K562 (cell line): ENCODE measurements at regions not wholly inside any gene's neighbourhood (a gene's known extent, or its start where the extent isn't known, plus 50 kb on each side); places are given as distances from the start of the nearest gene placed in this dataset.
A peak's percentile ranks its signal among the peaks of the same experiment; 100 is the strongest.

ENCODE experiments used
- BCLAF1 ChIP-seq, 2 experiments: fragments of 450-650 bp in 1 of 2; IDR thresholded peaks; 2 replicates each; pipeline ENCODE4 v1.6.1; 2011 to 2017; ENCODE audit warnings: low read depth in 2 of 2, antibody characterized with exemption in 1 of 2, borderline replicate concordance in 1 of 2, low read length in 1 of 2, mild to moderate bottlenecking in 1 of 2, mixed read lengths in 1 of 2; ENCODE audit not compliant: control insufficient read depth in 1 of 2
- DDX20 ChIP-seq: fragments of 450-650 bp; IDR thresholded peaks from 2 replicates; pipeline ENCODE4 v1.6.1; 2016; ENCODE audit warnings: missing genetic modification characterization, low read depth, mild to moderate bottlenecking, missing compliant biosample characterization, moderate library complexity
- HINFP ChIP-seq: fragments of 450-650 bp; conservative IDR thresholded peaks from 2 replicates; pipeline ENCODE4 v1.6.1; 2016; ENCODE audit warnings: missing genetic modification characterization, low read depth, mild to moderate bottlenecking, control low read depth, missing compliant biosample characterization
- PHF8 ChIP-seq: fragments of 200-600 bp; sonication (generic); IDR thresholded peaks from 2 replicates; pipeline ENCODE4 v1.6.1; 2012; ENCODE audit warnings: mixed run types, mild to moderate bottlenecking, inconsistent platforms, low read length, moderate library complexity, borderline replicate concordance
- PHTF2 ChIP-seq: fragments of 250-450 bp; sonication (Bioruptor Pico); IDR thresholded peaks from 2 replicates; pipeline ENCODE4 v1.5.0; 2021; ENCODE audit warnings: mild to moderate bottlenecking
- PTTG1 ChIP-seq: fragments of 450-650 bp; IDR thresholded peaks from 2 replicates; pipeline ENCODE4 v1.6.1; 2016; ENCODE audit warnings: low read depth, mild to moderate bottlenecking, missing genetic modification characterization, missing compliant biosample characterization
- RREB1 ChIP-seq: fragments of 250-450 bp; sonication (Bioruptor Pico); IDR thresholded peaks from 2 replicates; pipeline ENCODE4 v1.4.0; 2020
- SMAD3 ChIP-seq: fragments of 450-650 bp; formaldehyde crosslinking; conservative IDR thresholded peaks from 2 replicates; pipeline ENCODE4 v1.4.0; 2020; ENCODE audit warnings: mild to moderate bottlenecking
- ZBTB12 ChIP-seq: fragments of 250-450 bp; sonication (Bioruptor Pico); IDR thresholded peaks from 2 replicates; pipeline ENCODE4 v1.4.0; 2020
- ZBTB34 ChIP-seq: fragments of 250-450 bp; sonication (Bioruptor Pico); IDR thresholded peaks from 2 replicates; pipeline ENCODE4 v1.8.0; 2021; ENCODE audit warnings: mild to moderate bottlenecking, moderate library complexity
- ZNF197 ChIP-seq: fragments of 200-800 bp; sonication (Bioruptor generic); IDR thresholded peaks from 2 replicates; pipeline ENCODE4 v1.6.1; 2016; ENCODE audit warnings: low read depth, missing genetic modification characterization, missing compliant biosample characterization
- ZNF239 ChIP-seq: fragments of 250-450 bp; sonication (Bioruptor Pico); IDR thresholded peaks from 2 replicates; pipeline ENCODE4 v1.4.0; 2020; ENCODE audit warnings: mild to moderate bottlenecking
- ZNF274 ChIP-seq: IDR thresholded peaks from 2 replicates; pipeline ENCODE4 v1.6.1; 2011; ENCODE audit warnings: low read depth, mild to moderate bottlenecking, low read length, moderate library complexity, borderline replicate concordance
- ZNF589 ChIP-seq: fragments of 200-800 bp; sonication (Bioruptor generic); IDR thresholded peaks from 2 replicates; pipeline ENCODE4 v1.6.1; 2016; ENCODE audit warnings: low read depth, missing genetic modification characterization, missing compliant biosample characterization

- peak; percentile 27; the same call in 1 of the 2 replicates for TF ChIP-seq ZBTB12
- no peak for TF ChIP-seq PHF8
- TF ChIP-seq RREB1 (CRISPR knock-in tag) = 0 out of 2 replicates have a peak, but pooled peaks have one; percentile 49
- TF ChIP-seq ZNF274 = no peak
- TF ChIP-seq ZBTB34 (CRISPR knock-in tag) = no peak
- TF ChIP-seq HINFP (tag) = no peak
- TF ChIP-seq ZNF197 (CRISPR knock-in tag) = no peak
- TF ChIP-seq ZNF239 (CRISPR knock-in tag) = peak; percentile 32; the same call in 1 of the 2 replicates
- TF ChIP-seq PHTF2 (CRISPR knock-in tag) = no peak
- no peak for TF ChIP-seq BCLAF1 (IDR thresholded peaks at IDR 0.05; ENCODE audit: borderline replicate concordance in 1 of 2, control insufficient read depth in 1 of 2, low read depth in 2 of 2, low read length in 1 of 2)
- TF ChIP-seq ZNF589 = peak; percentile 35
- TF ChIP-seq PTTG1 (tag) = 0 out of 2 replicates have a peak, but pooled peaks have one; percentile 39
- 0 out of 2 replicates have a peak, but pooled peaks have one; percentile 68 for TF ChIP-seq SMAD3
- TF ChIP-seq DDX20 (tag) = peak; percentile 54; the same call in 1 of the 2 replicates
Measured at GRCh38 chr10:21095073-21095472, 198.0 kb upstream of the NEBL start (continued).
